GM21528 (cell line): ENCODE measurements at regions not wholly inside any gene's neighbourhood (a gene's known extent, or its start where the extent isn't known, plus 50 kb on each side); places are given as distances from the start of the nearest gene placed in this dataset.

Source experiments
- ATAC-seq: cut with Tn5 transposase; IDR thresholded peaks from one replicate; pipeline ENCODE4 v1.9.1; 2021; ENCODE audit warnings: mild to moderate bottlenecking, moderate library complexity; ENCODE audit not compliant: unreplicated experiment, low FRiP score

DNA sequence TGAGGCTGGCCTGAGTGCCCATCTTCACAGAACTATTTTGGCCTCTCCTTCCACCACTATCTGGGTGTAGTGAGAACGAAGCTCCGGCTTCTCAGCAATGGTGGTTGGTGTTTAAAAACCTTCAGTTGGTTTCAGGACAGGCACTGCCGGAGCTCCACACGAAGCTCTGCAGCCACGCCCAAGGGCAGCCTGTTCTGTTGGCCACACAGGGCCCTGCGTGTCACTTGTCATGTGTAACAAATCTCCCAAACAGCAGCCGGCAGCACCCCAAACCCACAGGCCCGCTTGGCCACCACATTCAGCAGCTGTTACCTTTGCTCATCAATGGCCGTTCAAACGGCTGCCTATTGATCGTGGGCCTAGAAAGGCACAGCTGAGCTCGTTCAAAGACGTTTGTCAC, 97.5 kb downstream of the ERMARD start:
- no peak for ATAC-seq

DNA sequence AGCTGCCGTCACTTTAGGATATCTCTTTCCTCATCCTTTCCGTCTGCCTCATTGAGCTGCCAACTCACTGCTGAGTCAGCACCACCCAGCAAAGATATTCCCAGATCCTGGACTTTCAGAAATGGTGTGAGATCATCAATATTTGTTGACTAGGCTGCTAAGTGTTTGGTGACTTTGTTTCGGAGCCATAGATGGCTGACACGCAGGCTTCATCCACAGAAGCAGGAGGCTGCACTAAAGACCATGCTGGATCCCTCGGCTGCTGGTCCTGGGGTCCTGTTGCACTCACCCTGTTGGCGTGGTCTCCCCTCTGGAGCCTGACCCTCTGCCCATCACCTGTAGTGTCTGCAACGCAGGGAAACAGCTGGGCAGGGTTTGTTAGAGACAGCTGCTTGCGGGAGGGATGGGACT, 96.5 kb downstream of the ERMARD start:
- ATAC-seq: no peak

DNA sequence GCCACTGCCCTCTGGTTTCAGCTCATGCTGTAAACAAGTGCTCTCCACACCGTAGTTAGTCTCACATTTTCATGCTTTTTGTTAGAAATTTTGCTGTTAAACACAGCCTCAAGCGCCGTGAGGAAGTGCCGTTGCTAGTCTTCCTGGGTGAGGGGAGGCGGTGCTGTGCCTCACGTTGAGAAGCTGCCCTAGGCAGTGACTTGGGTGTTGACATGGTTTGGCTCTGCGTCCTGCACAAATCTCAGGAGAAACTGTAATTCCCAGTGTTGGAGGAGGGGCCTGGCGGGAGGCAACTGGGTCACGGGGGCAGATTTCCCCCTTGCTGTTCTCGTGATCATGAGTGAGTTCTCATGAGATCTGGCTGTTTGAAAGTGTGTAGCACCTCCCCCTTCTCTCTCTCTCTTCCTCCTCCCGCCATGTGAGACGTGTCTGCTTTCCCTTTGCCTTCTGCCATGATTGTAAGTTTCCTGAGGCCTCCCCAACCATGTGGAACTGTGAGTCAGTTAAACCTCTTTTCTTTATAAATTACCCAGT, 95.8 kb downstream of the ERMARD start:
- no peak for ATAC-seq

DNA sequence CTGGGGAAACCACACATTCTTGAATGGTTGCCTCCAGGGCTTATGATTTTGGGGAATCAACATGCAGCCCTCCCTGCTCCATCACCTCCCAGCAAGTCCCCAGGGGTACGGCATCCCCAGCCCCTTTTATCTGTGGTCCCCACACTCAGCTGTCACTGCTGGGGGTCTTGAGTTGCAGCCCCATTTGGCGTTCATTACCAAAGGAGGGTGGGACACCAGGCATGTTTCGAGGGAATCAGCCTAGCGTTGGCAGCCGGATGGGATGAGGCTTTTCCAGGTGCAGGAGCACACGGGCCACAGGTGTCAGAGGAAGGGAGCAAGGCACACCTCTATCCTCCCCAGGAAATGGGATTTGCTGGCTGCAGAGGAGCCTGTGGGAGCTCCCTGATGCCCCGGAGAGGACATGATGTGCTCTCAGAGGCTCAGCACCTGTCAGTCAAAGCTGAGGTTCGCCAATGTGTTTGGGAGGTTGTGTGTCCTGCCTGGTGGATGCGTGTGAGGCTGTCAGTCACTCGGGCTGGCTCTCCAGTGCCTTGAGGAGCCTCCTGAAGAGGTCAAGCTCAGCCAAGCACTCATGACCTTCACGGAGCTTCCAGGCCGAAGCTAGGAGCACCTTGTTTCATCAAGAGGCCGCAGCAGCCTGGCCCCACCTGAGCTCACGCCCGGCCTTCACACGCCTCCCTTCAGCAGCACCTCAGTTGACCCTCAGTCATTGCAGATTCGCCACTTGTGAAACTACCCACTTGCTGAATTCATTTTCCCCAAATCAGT, 95.0 kb downstream of the ERMARD start:
- no peak for ATAC-seq

DNA sequence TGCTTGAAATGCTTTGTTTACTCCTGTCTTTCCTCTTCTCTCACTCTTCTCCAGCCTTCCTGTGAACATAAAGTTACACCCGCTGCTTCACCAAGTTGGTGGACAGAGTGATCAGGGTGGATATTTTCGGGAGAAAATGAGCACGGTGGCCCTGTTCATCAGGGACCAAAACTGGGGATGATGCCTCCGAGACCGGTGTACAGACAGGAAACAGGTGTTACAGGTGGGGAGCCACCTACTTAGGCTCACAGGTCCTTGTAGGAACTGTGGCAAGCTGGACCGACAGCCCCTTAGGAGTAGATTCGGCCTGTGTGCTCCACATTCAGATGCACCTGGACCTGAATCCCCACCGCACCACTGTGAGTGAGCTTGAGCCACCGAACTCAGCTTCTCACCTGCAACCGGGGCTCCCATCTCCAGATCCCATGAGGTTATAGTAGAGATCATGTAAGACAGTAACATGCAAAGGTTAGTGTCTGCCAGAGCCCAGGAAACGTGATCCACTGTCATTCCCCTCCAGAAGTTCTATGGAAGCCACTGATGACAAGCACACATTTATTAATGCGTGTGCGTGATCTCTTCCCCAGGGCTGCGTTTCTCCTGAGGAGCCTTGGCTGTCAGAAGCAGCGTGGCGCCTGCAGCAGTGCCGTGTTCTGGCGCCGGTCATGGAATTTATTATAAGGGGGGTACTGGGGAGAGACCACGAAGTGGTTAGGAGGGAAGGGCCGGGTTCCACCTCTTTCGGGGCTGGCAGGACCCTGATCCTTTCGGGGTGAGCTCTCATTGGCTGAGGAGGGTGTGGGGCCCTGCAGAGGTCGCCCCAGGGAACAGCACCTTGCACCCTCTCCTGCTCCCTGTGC, 94.2 kb downstream of the ERMARD start:
- no peak for ATAC-seq

DNA sequence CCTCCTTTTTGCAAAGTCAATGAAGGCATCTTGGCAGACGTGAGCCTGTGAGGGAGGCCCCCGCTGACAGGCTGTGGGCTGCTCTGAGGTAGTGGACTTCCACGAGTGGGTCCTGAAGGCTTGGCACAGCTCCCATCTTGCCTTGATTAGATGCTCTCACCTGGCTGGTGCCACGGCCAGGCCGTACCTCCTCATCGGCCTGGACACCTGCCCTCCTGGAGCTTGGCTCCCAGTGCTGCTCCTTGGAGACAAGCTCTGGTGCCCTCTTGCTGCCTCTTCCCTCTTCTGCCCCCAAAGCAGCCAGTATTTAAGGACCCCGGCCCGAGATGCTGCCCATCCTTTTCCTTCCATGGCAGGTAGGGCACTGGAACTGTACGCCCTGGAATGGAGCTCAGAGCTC, 93.5 kb downstream of the ERMARD start:
- no peak for ATAC-seq

DNA sequence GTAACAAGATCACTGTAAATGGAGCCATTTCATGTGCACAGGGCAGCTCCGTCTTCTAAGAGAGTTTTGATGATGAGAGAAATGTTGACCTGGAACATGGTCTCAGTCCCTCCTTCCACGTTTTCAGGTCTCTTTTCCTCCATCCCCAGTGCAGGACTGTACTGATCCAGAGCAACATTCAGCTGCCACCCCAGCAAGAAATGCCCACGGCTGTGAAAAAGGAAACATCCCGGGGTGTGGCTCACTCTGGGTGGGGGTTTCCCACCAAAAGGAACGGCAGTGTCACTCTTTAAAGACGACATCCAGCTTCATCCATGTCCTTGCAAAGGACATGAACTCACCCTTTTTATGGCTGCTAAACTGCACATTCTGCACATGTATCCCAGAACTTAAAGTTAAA, 92.6 kb downstream of the ERMARD start:
- ATAC-seq: no peak

DNA sequence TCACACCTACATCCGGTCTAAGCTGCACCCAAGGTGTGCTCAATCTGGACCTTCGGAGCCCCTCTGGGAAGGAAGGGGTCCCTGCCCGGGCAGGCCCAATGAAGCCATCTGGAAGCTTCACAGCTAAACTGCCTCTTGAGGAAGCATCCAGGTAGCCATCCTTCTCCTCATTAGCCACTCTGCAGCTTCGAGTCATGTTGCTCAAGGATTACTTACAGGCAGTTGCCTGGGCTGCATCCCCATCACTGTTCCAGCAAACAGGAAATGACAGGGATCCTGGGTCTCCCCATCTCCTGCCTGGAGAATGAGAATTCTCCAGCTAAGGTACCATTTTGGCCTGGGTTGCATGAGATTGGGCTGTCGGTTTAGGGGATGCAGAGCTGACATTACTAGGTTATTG, 91.7 kb downstream of the ERMARD start:
- no peak for ATAC-seq

DNA sequence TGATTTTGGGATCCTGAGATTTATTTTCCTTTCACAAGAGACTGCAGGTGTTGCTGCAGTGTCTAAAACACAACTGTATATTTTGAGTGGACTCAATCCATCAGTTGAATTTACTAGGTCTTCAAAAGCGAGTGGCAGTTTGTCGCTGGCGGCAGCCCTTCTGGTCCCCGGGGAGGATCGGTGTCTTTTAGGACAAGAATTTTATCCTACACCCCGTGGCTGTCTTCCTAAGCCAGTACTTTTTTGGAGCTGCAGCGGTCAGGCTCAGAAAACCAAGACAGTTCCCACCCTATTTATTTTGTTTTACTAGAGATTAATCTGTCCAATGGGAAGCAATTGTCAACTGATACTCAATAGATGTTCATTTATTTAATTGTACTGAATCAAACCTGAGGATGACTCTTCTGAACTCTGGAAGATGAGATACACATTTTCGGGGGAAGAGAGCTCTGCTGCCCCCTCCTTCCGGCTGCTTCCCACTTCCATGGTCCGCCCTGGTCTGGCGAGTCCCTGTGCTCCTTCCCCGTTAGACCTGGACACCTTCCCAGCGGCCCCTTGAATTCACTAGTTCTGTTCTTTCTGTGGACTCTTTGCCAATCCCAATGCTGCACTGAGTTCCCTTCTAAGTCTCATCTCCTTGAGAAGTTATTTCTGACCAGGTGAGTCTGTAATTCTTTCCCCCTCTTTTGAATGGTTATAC, 90.6 kb downstream of the ERMARD start:
- ATAC-seq: no peak

DNA sequence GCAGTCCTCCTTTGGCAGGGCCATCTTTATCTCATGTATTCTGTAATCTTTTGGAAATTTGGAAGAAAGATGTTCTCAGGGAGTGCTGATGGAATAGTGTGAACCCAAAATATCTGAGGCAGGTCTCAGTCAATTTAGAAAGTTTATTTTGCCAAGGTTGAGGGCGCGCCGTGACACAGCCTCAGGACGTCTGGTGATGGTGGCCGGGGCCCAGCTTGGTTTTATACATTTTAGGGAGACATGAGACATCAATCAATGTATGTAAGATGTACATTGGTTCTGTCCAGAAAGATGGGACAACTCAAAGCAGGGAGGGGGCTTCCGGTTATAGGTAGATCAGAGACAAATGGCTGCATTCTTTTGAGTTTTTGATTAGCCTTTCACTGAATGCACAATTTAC, 89.8 kb downstream of the ERMARD start:
- ATAC-seq: no peak

DNA sequence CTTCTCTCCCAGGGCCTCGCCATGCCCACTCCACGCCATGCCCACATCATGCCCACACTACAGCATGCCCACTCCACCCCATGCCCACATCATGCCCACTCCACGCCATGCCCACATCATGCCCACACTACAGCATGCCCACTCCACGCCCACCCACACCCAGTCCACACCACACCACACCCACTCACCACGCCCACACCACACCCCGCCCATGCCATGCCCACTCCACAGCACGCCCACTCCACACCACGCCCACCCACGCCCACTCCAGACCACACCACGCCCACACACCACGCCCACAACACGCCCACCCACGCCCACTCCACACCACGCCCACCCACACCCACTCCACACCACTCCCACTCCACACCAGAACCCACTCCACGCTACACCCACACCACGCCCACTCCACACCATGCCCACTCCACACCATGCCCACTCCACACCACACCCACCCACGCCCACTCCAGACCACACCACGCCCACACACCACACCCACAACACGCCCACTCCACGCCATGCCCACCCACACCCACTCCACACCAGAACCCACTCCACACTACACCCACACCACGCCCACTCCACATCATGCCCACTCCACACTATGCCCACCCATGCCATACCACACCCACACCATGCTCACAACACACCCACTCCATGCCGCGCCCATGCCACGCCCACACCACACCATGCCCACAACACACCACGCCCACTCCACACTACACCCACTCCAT, 88.6 kb downstream of the ERMARD start:
- no peak for ATAC-seq

DNA sequence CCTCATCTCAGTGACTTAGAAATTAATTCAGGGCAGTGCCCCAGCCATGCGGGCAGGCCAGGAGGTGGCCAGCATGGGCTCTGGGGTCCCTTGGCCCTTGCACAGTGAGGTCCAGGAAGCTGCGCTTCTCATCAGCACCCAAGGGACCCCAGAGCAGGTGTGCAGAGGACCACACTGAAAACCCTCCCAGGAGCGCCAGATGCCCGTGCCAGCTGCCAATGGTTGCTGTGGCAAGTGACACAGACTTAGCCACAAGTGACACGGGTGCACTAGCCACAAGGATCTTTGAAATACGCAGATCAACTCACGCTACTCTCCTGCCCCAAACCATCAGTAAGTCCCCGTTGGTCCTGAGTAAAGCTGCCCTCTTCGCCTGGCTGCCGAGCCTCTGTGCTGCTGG, 88.1 kb downstream of the ERMARD start:
- no peak for ATAC-seq

DNA sequence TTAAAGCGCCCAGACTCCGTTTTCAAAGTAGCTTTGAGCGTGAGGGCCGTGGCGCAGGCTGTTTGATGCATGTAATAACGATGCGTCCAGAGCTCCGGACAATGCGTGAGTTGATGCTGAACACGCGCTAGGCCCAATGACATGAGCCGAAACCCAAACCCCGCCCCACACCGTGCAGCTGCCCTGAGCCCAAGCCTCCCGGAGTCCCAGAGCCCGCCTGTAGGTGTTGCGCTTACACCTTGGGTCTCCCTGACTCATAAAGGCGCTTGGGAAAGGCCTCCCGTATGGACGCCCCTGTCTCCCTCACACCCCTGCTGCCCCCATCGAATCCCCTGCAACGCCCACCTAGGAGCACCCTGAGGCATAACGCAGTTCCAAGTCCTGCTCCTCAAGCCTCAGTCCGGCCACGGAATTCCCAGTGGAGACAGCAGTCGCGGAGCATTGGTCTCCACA, 87.6 kb downstream of the ERMARD start:
- ATAC-seq: no peak

DNA sequence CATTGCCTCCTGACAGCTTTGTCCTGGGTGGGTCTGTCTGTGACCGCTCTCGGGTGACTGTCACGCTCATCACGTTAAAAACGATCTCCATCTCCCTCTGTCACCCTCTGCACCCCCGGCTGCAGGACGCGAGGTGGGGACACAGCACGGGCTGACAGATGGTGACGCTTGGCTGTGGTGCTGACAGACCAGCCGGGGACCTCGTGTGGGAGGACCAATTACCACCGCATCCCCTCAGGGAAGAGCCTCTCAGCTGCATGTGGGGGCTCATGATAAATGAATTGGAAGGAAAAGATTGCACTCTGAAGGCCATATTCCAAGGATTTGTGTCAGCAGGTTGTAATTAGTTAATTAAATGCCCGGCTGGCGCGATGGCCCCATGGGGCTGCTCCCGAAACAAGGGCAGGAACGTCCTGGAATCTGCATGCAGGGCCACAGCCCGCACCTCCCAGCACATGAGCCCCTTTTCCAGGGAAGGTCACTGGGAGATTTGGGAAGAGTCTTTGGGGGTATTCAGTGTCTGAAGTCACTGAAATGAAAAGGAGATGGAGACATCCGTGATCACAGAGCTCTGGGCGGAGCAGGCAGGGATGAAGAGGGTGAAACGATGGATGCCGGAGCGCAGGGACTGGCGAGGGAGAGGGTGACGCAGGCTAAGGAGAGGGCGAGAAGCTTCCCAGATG, 87.1 kb downstream of the ERMARD start:
- ATAC-seq: no peak

DNA sequence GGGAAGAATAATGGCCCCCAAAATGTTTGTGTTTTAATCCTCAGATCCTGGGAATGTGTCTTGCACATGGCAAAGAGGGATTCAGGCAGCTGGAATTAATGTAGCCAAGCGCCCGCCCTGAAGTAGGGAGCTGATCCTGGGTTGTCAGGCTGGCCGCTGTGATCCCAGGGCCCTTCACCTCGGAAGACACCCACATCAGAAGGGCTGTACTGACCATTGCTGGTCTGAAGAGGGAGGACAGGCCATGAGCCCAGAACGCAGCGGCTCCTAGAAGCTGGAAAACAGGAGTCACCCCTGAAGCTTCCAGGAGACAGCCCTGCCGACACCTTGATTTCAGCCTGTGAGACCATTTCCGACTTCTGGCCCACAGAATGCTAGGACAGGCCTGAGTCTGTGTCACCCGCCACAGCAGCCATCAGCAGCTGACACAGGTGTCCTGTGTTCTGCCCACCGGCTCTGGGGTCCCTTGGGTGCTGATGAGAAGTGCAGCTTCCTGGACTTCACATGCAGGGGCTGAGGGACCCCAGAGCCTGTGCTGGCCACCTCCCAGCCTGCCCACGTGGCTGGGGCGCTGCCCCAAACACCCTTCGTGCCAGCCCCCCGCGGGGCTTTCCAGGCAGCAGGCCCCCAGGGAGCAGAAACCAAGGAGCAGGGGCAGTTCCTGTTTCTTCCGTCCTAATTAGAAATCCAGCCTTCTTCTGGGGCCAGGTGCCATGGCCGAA, 86.3 kb downstream of the ERMARD start:
- no peak for ATAC-seq

DNA sequence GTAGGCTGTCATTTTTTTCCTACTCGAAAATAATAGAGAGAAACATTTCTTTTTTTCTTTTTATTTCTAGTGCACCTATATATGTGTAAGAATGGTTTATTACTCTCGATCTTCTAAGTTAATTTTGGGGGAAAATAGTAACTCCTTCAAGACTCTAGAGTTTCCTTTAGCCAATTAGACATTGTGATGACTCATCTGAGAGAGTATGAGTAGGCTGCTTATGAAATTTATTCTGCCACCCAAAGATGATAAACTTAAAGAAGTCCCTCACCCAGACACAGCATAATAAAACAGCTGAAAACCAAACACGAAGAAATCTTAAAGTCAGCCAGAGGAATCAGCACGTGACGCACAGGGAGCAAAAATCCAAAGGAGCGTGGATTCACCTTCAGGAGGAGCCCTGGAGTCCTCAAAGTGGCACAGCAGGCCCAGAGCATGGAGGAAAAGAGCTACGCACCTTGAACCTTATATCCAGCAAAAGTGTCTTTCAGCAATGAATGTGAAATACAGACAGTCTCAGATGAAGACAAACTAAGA, 81.9 kb downstream of the ERMARD start:
- ATAC-seq: no peak

DNA sequence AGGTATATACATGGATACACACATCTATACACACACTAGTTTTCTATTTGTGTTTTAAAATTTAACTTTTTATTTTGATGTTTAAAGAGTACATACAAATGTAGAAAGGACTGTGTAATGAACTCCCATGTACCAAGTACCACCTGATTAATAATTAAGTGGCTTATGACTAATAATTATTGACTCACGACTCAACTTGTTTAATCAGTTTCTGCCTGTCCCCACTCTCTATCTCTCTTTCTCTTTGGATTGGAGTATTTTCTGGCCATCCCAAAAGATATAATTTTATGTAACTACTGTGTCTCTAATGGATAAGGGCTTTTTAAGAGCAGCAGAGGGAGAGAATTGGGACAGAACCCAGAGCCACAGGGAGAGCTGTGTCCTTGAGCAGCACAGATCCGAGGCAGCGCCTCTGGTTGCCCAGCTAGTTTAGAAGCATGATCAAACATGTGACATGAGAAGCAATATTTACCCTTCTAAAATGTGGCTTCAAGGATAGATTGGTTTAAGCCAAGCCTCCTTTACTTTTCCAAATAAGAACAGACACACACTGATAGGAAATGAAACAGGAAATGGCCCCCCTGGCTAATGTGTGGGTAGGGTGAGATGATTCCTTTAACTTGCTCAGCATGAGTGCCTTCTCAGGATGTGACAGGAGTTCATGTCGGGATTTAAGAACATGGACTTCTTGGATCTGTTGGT, 81.0 kb downstream of the ERMARD start:
- ATAC-seq: no peak
